ENCODE measurements at regions not wholly inside any gene's neighbourhood (a gene's known extent, or its start where the extent isn't known, plus 50 kb on each side); places are given as distances from the start of the nearest gene placed in this dataset.

GRCh38 chr5:4513381-4513780 is 626.7 kb upstream of the ADAMTS16 start:
- ATAC-seq: no peak
- DNase-seq: no peak
- Mint-ChIP-seq H3K9me3 (no peaks in the 10 kb centered on the region), H3K4me3 (no peak overlapping the region), H3K36me3 (ENCODE audit: low read depth) (no peaks in the 10 kb centered on the region), H3K4me1 (no peaks in the 10 kb centered on the region), H3K27me3 (no peaks in the 10 kb centered on the region), H3K27ac (no peak overlapping the region)

GRCh38 chr5:4514067-4514648 is 626.0 kb upstream of the ADAMTS16 start:
- Mint-ChIP-seq H3K4me3 (no peak overlapping the region), H3K27ac (no peak overlapping the region), H3K9me3 (no peaks in the 10 kb centered on the region), H3K4me1 (no peaks in the 10 kb centered on the region), H3K36me3 (ENCODE audit: low read depth) (no peaks in the 10 kb centered on the region), H3K27me3 (no peaks in the 10 kb centered on the region)
- DNase-seq: no peak
- no peak for ATAC-seq

GRCh38 chr5:4518903-4519672 is 621.0 kb upstream of the ADAMTS16 start:
- no peak overlapping the region for H3K4me3 Mint-ChIP-seq
- no peaks in the 10 kb centered on the region for H3K36me3 Mint-ChIP-seq (ENCODE audit: low read depth)
- no peak overlapping the region for H3K27ac Mint-ChIP-seq
- no peaks in the 10 kb centered on the region for H3K27me3 Mint-ChIP-seq
- no peaks in the 10 kb centered on the region for H3K4me1 Mint-ChIP-seq
- peaks cover 11% of the 10 kb centered on the region for H3K9me3 Mint-ChIP-seq
- DNase-seq (no peak), ATAC-seq (no peak)

DNA sequence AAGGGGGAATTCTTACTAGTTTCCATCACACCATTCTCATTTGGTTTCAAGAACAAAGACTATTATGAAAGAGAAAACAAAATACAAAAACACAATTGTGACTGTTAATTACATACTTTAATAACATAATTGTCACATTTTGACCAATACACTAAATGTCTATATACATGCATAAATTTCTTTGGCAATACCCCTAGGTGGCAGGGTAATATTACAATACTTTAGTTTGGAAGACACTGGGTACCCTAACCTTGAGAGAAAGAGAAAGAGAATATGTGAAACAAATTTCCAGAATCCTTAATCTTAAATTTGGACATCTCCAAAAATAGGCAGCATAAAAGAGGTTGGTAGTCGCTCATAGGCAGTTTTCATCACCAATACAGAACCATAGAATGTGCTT is 619.6 kb upstream of the ADAMTS16 start:
- DNase-seq: no peak
- Mint-ChIP-seq H3K9me3 (peaks cover 11% of the 10 kb centered on the region), H3K4me1 (no peaks in the 10 kb centered on the region), H3K27me3 (no peaks in the 10 kb centered on the region), H3K4me3 (no peak overlapping the region), H3K36me3 (ENCODE audit: low read depth) (no peaks in the 10 kb centered on the region), H3K27ac (no peak overlapping the region)
- ATAC-seq: no peak

- Mint-ChIP-seq H3K4me1 (no peaks in the 10 kb centered on the region), H3K27me3 (no peaks in the 10 kb centered on the region), H3K27ac (no peak overlapping the region), H3K9me3 (peaks cover 11% of the 10 kb centered on the region), H3K4me3 (no peak overlapping the region), H3K36me3 (ENCODE audit: low read depth) (no peaks in the 10 kb centered on the region)
- DNase-seq: no peak
- ATAC-seq: no peak
Measured at GRCh38 chr5:4523038-4523437, 617.1 kb upstream of the ADAMTS16 start.

GRCh38 chr5:4531756-4532704 is 608.1 kb upstream of the ADAMTS16 start:
- no peak overlapping the region for H3K27ac Mint-ChIP-seq
- DNase-seq: no peak
- H3K4me1 Mint-ChIP-seq: no peaks in the 10 kb centered on the region
- H3K27me3 Mint-ChIP-seq: no peaks in the 10 kb centered on the region
- no peaks in the 10 kb centered on the region for H3K9me3 Mint-ChIP-seq
- no peaks in the 10 kb centered on the region for H3K36me3 Mint-ChIP-seq (ENCODE audit: low read depth)
- no peak overlapping the region for H3K4me3 Mint-ChIP-seq
- no peak for ATAC-seq

DNA sequence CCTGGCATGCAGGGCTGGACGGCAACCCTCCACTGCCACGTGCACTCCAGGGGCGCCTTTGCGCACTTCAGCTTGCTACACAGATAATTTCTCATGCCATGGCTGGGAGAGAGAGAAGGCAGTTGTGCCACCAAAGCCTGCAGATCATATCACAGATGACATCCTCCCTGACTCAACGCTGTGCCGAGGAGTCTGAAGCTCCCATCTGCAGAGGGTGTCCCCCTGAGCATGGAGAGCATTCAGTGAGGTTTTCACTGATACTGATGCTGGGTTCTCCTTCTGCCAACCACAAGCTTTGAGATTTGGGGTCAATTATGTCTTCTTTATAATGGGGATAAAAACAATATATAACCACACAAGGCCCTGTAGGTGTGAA is 607.4 kb upstream of the ADAMTS16 start:
- no peak overlapping the region for H3K4me3 Mint-ChIP-seq
- H3K4me1 Mint-ChIP-seq: no peaks in the 10 kb centered on the region
- peaks cover under 1% of the 10 kb centered on the region for H3K9me3 Mint-ChIP-seq
- no peak overlapping the region for H3K27ac Mint-ChIP-seq
- DNase-seq (no peak), ATAC-seq (no peak)
- no peaks in the 10 kb centered on the region for H3K27me3 Mint-ChIP-seq
- no peaks in the 10 kb centered on the region for H3K36me3 Mint-ChIP-seq (ENCODE audit: low read depth)

DNA sequence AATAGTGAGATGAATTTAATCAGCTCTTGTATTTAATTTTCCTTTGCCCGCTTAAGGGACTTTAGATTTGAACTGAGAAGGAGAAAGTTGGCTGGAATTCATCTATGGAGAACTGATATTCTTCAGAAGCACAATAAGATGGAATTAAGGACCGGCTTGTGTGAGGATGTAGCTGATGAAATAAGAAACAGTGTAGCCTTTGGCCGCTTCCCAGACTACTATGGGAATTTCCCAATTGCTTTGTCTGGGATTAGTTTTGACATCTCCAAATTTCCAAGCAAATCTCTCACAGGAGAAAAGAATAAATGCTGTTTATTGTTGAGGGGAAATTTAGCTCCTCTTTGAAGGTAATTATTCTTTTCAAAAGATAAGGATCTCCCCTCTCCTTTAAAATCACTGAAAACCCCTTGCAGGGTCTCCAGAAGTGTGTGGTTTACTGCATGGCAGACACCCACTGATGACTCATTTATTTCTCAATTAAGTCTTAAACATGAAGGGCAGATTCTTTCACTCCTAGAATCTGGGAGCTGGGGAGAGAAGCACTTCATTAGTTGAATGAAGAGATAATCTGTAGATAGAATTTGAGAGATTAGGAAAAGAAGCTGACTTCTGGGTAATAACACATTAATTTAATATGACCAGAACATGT is 606.5 kb upstream of the ADAMTS16 start:
- H3K36me3 Mint-ChIP-seq (ENCODE audit: low read depth): no peaks in the 10 kb centered on the region
- H3K4me1 Mint-ChIP-seq: no peaks in the 10 kb centered on the region
- no peak overlapping the region for H3K4me3 Mint-ChIP-seq
- no peak for DNase-seq
- ATAC-seq: no peak
- H3K9me3 Mint-ChIP-seq: peaks cover 6% of the 10 kb centered on the region
- H3K27me3 Mint-ChIP-seq: no peaks in the 10 kb centered on the region
- no peak overlapping the region for H3K27ac Mint-ChIP-seq

GRCh38 chr5:4537489-4537888 is 602.6 kb upstream of the ADAMTS16 start:
- Mint-ChIP-seq H3K4me3 (no peak overlapping the region), H3K36me3 (ENCODE audit: low read depth) (no peaks in the 10 kb centered on the region), H3K4me1 (no peaks in the 10 kb centered on the region), H3K27ac (no peak overlapping the region), H3K9me3 (peaks cover 6% of the 10 kb centered on the region), H3K27me3 (no peaks in the 10 kb centered on the region)
- ATAC-seq: no peak
- no peak for DNase-seq

GRCh38 chr5:4540375-4541173 is 599.6 kb upstream of the ADAMTS16 start:
- H3K4me3 Mint-ChIP-seq: no peak overlapping the region
- ATAC-seq (no peak), DNase-seq (no peak)
- no peak overlapping the region for H3K27ac Mint-ChIP-seq
- H3K27me3 Mint-ChIP-seq: no peaks in the 10 kb centered on the region
- peaks cover 6% of the 10 kb centered on the region for H3K9me3 Mint-ChIP-seq
- H3K4me1 Mint-ChIP-seq: no peaks in the 10 kb centered on the region
- H3K36me3 Mint-ChIP-seq (ENCODE audit: low read depth): no peaks in the 10 kb centered on the region

- DNase-seq (no peak), ATAC-seq (no peak)
- Mint-ChIP-seq H3K27me3 (no peaks in the 10 kb centered on the region), H3K4me3 (no peak overlapping the region), H3K9me3 (peaks cover 6% of the 10 kb centered on the region), H3K27ac (no peak overlapping the region), H3K36me3 (ENCODE audit: low read depth) (no peaks in the 10 kb centered on the region), H3K4me1 (no peaks in the 10 kb centered on the region)
Measured at GRCh38 chr5:4541334-4541733, 598.8 kb upstream of the ADAMTS16 start.

GRCh38 chr5:4542145-4542778 is 597.9 kb upstream of the ADAMTS16 start:
- Mint-ChIP-seq H3K9me3 (peaks cover 10% of the 10 kb centered on the region), H3K4me3 (no peak overlapping the region), H3K27me3 (peaks cover 2% of the 10 kb centered on the region), H3K36me3 (ENCODE audit: low read depth) (no peaks in the 10 kb centered on the region), H3K27ac (no peak overlapping the region), H3K4me1 (no peaks in the 10 kb centered on the region)
- DNase-seq: no peak
- ATAC-seq: no peak

- DNase-seq (no peak), ATAC-seq (no peak)
- H3K27ac Mint-ChIP-seq: no peak overlapping the region
- no peaks in the 10 kb centered on the region for H3K36me3 Mint-ChIP-seq (ENCODE audit: low read depth)
- H3K4me1 Mint-ChIP-seq: no peaks in the 10 kb centered on the region
- H3K9me3 Mint-ChIP-seq: peaks cover 4% of the 10 kb centered on the region
- H3K4me3 Mint-ChIP-seq: no peak overlapping the region
- H3K27me3 Mint-ChIP-seq: peaks cover 2% of the 10 kb centered on the region
Measured at GRCh38 chr5:4544049-4544670, 596.0 kb upstream of the ADAMTS16 start.

All from activated naive CD8-positive, alpha-beta T cell treated with anti-CD3 and anti-CD28 coated beads, Interleukin-2, amount 50 U/mL, for 24 hours (primary cell).